NCI-H510A treated with DMSO at 0.1 percent for 48 hours (cell line): ENCODE measurements at regions not wholly inside any gene's neighbourhood (a gene's known extent, or its start where the extent isn't known, plus 50 kb on each side); places are given as distances from the start of the nearest gene placed in this dataset.

Experiments used
- DNase-seq: peaks from one replicate; lab custom pipeline; 2025; lab: John Stamatoyannopoulos, UW

- no peak for DNase-seq
These were observed 402.2 kb upstream of the ZNF507 start for GRCh38 chr19:31943191-31943661.

GRCh38 chr19:31943778-31944177 lies 401.6 kb upstream of the ZNF507 start:
- DNase-seq = no peak

- DNase-seq = no peak
These were observed 401.1 kb upstream of the ZNF507 start for GRCh38 chr19:31944326-31944725.

- DNase-seq = no peak
These were observed 398.9 kb upstream of the ZNF507 start for GRCh38 chr19:31946491-31946890.

GRCh38 chr19:31947436-31948115 lies 397.8 kb upstream of the ZNF507 start:
- DNase-seq = no peak

- DNase-seq = no peak
These were observed 392.7 kb upstream of the ZNF507 start for GRCh38 chr19:31952693-31953092.

- DNase-seq = no peak
These were observed 390.3 kb upstream of the ZNF507 start for GRCh38 chr19:31955061-31955460.

GRCh38 chr19:31955884-31956283 lies 389.5 kb upstream of the ZNF507 start:
- DNase-seq = no peak

- no peak for DNase-seq
These were observed 388.5 kb upstream of the ZNF507 start for GRCh38 chr19:31956771-31957392.

- no peak for DNase-seq
These were observed 387.7 kb upstream of the ZNF507 start for GRCh38 chr19:31957711-31958110.

GRCh38 chr19:31959527-31960018 lies 385.8 kb upstream of the ZNF507 start:
- DNase-seq = no peak

- no peak for DNase-seq
These were observed 384.9 kb upstream of the ZNF507 start for GRCh38 chr19:31960474-31960873.

GRCh38 chr19:31961191-31961590 lies 384.2 kb upstream of the ZNF507 start:
- no peak for DNase-seq

- no peak for DNase-seq
These were observed 383.7 kb upstream of the ZNF507 start for GRCh38 chr19:31961667-31962066.

- DNase-seq = no peak
These were observed 382.8 kb upstream of the ZNF507 start for GRCh38 chr19:31962561-31962996.

- no peak for DNase-seq
These were observed 381.7 kb upstream of the ZNF507 start for GRCh38 chr19:31963746-31964145.

- DNase-seq = no peak
These were observed 376.4 kb upstream of the ZNF507 start for GRCh38 chr19:31969016-31969415.

GRCh38 chr19:31970027-31970461 lies 375.4 kb upstream of the ZNF507 start:
- DNase-seq = no peak

- DNase-seq = no peak
These were observed 371.1 kb upstream of the ZNF507 start for GRCh38 chr19:31974290-31974689.

- DNase-seq = no peak
These were observed 370.5 kb upstream of the ZNF507 start for GRCh38 chr19:31974941-31975340.

- DNase-seq = no peak
These were observed 369.9 kb upstream of the ZNF507 start for GRCh38 chr19:31975461-31975860.

GRCh38 chr19:31976775-31977536 lies 368.5 kb upstream of the ZNF507 start:
- no peak for DNase-seq

- DNase-seq = no peak
These were observed 366.0 kb upstream of the ZNF507 start for GRCh38 chr19:31979362-31979761.
